Neural crest cell (in vitro differentiated cells): ENCODE measurements at regions not wholly inside any gene's neighbourhood (a gene's known extent, or its start where the extent isn't known, plus 50 kb on each side); places are given as distances from the start of the nearest gene placed in this dataset.

Experiments
- DNase-seq: peaks from one replicate; pipeline ENCODE4 v3.0.0; 2021; ENCODE audit warnings: low read depth, mixed read lengths, low spot score
- H3K27ac Mint-ChIP-seq: one replicate; pipeline ENCODE4 v1.8.0; 2021; ENCODE audit warnings: mild to moderate bottlenecking, mixed read lengths; ENCODE audit not compliant: unreplicated experiment
- H3K27me3 Mint-ChIP-seq: 2 replicates; pipeline ENCODE4 v1.8.0; 2021; ENCODE audit warnings: low read depth, mild to moderate bottlenecking, mixed read lengths
- H3K36me3 Mint-ChIP-seq: 2 replicates; pipeline ENCODE4 v1.8.0; 2021; ENCODE audit warnings: low read depth, mild to moderate bottlenecking, mixed read lengths
- H3K4me1 Mint-ChIP-seq: 2 replicates; pipeline ENCODE4 v1.8.0; 2021; ENCODE audit warnings: mixed read lengths
- H3K4me3 Mint-ChIP-seq: one replicate; pipeline ENCODE4 v1.8.0; 2021; ENCODE audit warnings: mild to moderate bottlenecking, mixed read lengths
- H3K9me3 Mint-ChIP-seq: 2 replicates; pipeline ENCODE4 v1.8.0; 2021; ENCODE audit warnings: mixed read lengths
- CTCF ChIP-seq: fragments of 200-600 bp; sonication (generic); conservative IDR thresholded peaks from 2 replicates; pipeline ENCODE4 v1.5.0; 2021; ENCODE audit warnings: antibody characterized with exemption, mild to moderate bottlenecking

- Mint-ChIP-seq H3K36me3 (no peaks in the 10 kb centered on the region), H3K9me3 (no peaks in the 10 kb centered on the region), H3K4me3 (no peak overlapping the region), H3K27ac (no peak overlapping the region), H3K4me1 (no peaks in the 10 kb centered on the region), H3K27me3 (no peaks in the 10 kb centered on the region)
- no peak for DNase-seq
- TF ChIP-seq CTCF: no peak
Observed at GRCh38 chr2:164151522-164151921, 415.7 kb upstream of the FIGN start.

- no peaks in the 10 kb centered on the region for H3K36me3 Mint-ChIP-seq
- no peak for DNase-seq
- no peak for TF ChIP-seq CTCF
- H3K27ac Mint-ChIP-seq: no peak overlapping the region
- no peaks in the 10 kb centered on the region for H3K27me3 Mint-ChIP-seq
- H3K9me3 Mint-ChIP-seq: no peaks in the 10 kb centered on the region
- no peak overlapping the region for H3K4me3 Mint-ChIP-seq
- H3K4me1 Mint-ChIP-seq: no peaks in the 10 kb centered on the region
Observed at GRCh38 chr2:164150604-164151003, 414.8 kb upstream of the FIGN start.

- Mint-ChIP-seq H3K36me3 (no peaks in the 10 kb centered on the region), H3K27ac (no peak overlapping the region), H3K4me1 (no peaks in the 10 kb centered on the region), H3K9me3 (no peaks in the 10 kb centered on the region), H3K27me3 (no peaks in the 10 kb centered on the region), H3K4me3 (no peak overlapping the region)
- TF ChIP-seq CTCF: no peak
- DNase-seq: no peak
Observed at GRCh38 chr2:164146441-164146840, 410.6 kb upstream of the FIGN start.

GRCh38 chr2:164145093-164145987, 409.5 kb upstream of the FIGN start:
- no peak for DNase-seq
- no peak overlapping the region for H3K27ac Mint-ChIP-seq
- no peaks in the 10 kb centered on the region for H3K27me3 Mint-ChIP-seq
- H3K36me3 Mint-ChIP-seq: no peaks in the 10 kb centered on the region
- no peak overlapping the region for H3K4me3 Mint-ChIP-seq
- no peaks in the 10 kb centered on the region for H3K4me1 Mint-ChIP-seq
- TF ChIP-seq CTCF: no peak
- no peaks in the 10 kb centered on the region for H3K9me3 Mint-ChIP-seq

GRCh38 chr2:164143183-164143930, 407.5 kb upstream of the FIGN start:
- Mint-ChIP-seq H3K9me3 (no peaks in the 10 kb centered on the region), H3K27ac (no peak overlapping the region), H3K27me3 (no peaks in the 10 kb centered on the region), H3K4me3 (no peak overlapping the region), H3K4me1 (no peaks in the 10 kb centered on the region), H3K36me3 (no peaks in the 10 kb centered on the region)
- no peak for TF ChIP-seq CTCF
- DNase-seq: no peak
